ENCODE measurements at regions not wholly inside any gene's neighbourhood (a gene's known extent, or its start where the extent isn't known, plus 50 kb on each side); places are given as distances from the start of the nearest gene placed in this dataset.

DNA sequence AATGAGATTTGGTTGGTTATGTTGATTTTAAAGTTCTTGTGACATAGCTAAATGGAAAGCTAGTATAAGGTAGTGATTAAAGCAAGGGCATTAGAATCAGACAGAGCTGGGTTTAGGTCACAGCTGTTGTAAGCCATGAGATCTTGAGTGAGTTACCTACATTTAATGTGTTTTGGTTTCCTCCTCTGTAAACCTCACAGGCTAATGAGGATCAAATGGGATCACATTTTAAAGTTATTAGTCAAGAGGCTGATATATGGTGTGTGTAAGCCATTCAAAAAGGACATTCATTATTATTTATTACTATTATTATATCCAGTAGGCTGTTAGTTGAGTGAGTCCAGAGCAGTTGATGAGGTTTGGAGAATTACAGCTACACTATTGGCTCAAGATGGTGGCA lies 416.2 kb downstream of the IRS1 start:
- in situ Hi-C loops (cut with HindIII; ENCODE audit: extremely low pct_ligation_motif_present, low pct_unique_long_range_greater_than_20kb): no loop called here
- Histone ChIP-seq H3K4me2 (ENCODE audit: low read depth, low read length) (no peak overlapping the region), H3K4me1 (ENCODE audit: insufficient read depth, low read length) (peaks cover 15% of the 10 kb centered on the region), H3K9ac (ENCODE audit: insufficient read depth, low read depth, low read length) (no peak overlapping the region), H3K9me3 (ENCODE audit: low read length) (no peaks in the 10 kb centered on the region), H3K27me3 (ENCODE audit: control insufficient read depth in 1 of 2, insufficient read depth in 2 of 2, low read length in 2 of 2) (peaks cover 0 to 4% of the 10 kb centered on the region in 2 experiments; a peak in 1 of 5 replicates), H4K20me1 (ENCODE audit: insufficient read depth, low read length) (no peaks in the 10 kb centered on the region), H2AFZ (ENCODE audit: low read length) (no peak overlapping the region), H3K27ac (ENCODE audit: extremely low read length, insufficient read depth, low read length) (no peak overlapping the region), H3K36me3 (replicated peaks in 1 of 2; ENCODE audit: control insufficient read depth in 1 of 2, insufficient read depth in 2 of 2, low read length in 2 of 2) (no peaks in the 10 kb centered on the region), H3K79me2 (ENCODE audit: insufficient read depth, low read length) (no peaks in the 10 kb centered on the region), H3K4me3 (replicated peaks in 1 of 3; ENCODE audit: insufficient read depth in 1 of 3, low read depth in 2 of 3, low read length in 3 of 3) (no peak overlapping the region)
- POLR2A ChIA-PET: no interaction called here
- FAIRE-seq (no peak), DNase-seq (ENCODE audit: low spot score) (no peak), ATAC-seq (no peak)
- CTCF ChIA-PET (ENCODE audit: low intra/inter-chr PET ratio, low total read pairs): no interaction called here
- BruUV-seq (replicated peaks): no TSS peak
- intact Hi-C loops (cut with micrococcal nuclease; ENCODE audit: unreplicated experiment): no loop called here
- TF ChIP-seq, protein P1, sequence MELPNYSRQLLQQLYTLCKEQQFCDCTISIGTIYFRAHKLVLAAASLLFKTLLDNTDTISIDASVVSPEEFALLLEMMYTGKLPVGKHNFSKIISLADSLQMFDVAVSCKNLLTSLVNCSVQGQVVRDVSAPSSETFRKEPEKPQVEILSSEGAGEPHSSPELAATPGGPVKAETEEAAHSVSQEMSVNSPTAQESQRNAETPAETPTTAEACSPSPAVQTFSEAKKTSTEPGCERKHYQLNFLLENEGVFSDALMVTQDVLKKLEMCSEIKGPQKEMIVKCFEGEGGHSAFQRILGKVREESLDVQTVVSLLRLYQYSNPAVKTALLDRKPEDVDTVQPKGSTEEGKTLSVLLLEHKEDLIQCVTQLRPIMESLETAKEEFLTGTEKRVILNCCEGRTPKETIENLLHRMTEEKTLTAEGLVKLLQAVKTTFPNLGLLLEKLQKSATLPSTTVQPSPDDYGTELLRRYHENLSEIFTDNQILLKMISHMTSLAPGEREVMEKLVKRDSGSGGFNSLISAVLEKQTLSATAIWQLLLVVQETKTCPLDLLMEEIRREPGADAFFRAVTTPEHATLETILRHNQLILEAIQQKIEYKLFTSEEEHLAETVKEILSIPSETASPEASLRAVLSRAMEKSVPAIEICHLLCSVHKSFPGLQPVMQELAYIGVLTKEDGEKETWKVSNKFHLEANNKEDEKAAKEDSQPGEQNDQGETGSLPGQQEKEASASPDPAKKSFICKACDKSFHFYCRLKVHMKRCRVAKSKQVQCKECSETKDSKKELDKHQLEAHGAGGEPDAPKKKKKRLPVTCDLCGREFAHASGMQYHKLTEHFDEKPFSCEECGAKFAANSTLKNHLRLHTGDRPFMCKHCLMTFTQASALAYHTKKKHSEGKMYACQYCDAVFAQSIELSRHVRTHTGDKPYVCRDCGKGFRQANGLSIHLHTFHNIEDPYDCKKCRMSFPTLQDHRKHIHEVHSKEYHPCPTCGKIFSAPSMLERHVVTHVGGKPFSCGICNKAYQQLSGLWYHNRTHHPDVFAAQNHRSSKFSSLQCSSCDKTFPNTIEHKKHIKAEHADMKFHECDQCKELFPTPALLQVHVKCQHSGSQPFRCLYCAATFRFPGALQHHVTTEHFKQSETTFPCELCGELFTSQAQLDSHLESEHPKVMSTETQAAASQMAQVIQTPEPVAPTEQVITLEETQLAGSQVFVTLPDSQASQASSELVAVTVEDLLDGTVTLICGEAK (IDR thresholded peaks at IDR 0.05): no peak
- TF ChIP-seq, protein P1 (CRISPR knock-in tag; IDR thresholded peaks at IDR 0.05): no peak
- TF ChIP-seq ZFP37 (CRISPR knock-in tag; IDR thresholded peaks at IDR 0.05; ENCODE audit: borderline replicate concordance) (no peak), DNMT3B (CRISPR knock-in tag; conservative IDR thresholded peaks at IDR 0.05) (no peak), BORCS8-MEF2B (CRISPR knock-in tag; IDR thresholded peaks at IDR 0.05) (no peak), ZNF317 (CRISPR knock-in tag; IDR thresholded peaks at IDR 0.05) (no peak), MIXL1 (CRISPR knock-in tag; IDR thresholded peaks at IDR 0.05) (no peak), ZNF777 (CRISPR knock-in tag; IDR thresholded peaks at IDR 0.05) (no peak), ZNF607 (CRISPR knock-in tag; IDR thresholded peaks at IDR 0.05; ENCODE audit: borderline replicate concordance) (no peak)
- TF ChIP-seq, protein P2, sequence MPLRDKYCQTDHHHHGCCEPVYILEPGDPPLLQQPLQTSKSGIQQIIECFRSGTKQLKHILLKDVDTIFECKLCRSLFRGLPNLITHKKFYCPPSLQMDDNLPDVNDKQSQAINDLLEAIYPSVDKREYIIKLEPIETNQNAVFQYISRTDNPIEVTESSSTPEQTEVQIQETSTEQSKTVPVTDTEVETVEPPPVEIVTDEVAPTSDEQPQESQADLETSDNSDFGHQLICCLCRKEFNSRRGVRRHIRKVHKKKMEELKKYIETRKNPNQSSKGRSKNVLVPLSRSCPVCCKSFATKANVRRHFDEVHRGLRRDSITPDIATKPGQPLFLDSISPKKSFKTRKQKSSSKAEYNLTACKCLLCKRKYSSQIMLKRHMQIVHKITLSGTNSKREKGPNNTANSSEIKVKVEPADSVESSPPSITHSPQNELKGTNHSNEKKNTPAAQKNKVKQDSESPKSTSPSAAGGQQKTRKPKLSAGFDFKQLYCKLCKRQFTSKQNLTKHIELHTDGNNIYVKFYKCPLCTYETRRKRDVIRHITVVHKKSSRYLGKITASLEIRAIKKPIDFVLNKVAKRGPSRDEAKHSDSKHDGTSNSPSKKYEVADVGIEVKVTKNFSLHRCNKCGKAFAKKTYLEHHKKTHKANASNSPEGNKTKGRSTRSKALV (CRISPR knock-in tag; IDR thresholded peaks at IDR 0.05): no peak
- TF ChIP-seq, protein P3, sequence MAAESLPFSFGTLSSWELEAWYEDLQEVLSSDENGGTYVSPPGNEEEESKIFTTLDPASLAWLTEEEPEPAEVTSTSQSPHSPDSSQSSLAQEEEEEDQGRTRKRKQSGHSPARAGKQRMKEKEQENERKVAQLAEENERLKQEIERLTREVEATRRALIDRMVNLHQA (CRISPR knock-in tag; IDR thresholded peaks at IDR 0.05): no peak
- TF ChIP-seq, protein P4, sequence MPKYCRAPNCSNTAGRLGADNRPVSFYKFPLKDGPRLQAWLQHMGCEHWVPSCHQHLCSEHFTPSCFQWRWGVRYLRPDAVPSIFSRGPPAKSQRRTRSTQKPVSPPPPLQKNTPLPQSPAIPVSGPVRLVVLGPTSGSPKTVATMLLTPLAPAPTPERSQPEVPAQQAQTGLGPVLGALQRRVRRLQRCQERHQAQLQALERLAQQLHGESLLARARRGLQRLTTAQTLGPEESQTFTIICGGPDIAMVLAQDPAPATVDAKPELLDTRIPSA (CRISPR knock-in tag; IDR thresholded peaks at IDR 0.05; ENCODE audit: borderline replicate concordance): no peak
- TF ChIP-seq, protein P5, sequence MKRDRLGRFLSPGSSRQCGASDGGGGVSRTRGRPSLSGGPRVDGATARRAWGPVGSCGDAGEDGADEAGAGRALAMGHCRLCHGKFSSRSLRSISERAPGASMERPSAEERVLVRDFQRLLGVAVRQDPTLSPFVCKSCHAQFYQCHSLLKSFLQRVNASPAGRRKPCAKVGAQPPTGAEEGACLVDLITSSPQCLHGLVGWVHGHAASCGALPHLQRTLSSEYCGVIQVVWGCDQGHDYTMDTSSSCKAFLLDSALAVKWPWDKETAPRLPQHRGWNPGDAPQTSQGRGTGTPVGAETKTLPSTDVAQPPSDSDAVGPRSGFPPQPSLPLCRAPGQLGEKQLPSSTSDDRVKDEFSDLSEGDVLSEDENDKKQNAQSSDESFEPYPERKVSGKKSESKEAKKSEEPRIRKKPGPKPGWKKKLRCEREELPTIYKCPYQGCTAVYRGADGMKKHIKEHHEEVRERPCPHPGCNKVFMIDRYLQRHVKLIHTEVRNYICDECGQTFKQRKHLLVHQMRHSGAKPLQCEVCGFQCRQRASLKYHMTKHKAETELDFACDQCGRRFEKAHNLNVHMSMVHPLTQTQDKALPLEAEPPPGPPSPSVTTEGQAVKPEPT (CRISPR knock-in tag; IDR thresholded peaks at IDR 0.05; ENCODE audit: low read depth): no peak
